ENCODE measurements at regions not wholly inside any gene's neighbourhood (a gene's known extent, or its start where the extent isn't known, plus 50 kb on each side); places are given as distances from the start of the nearest gene placed in this dataset.

GRCh38 chr10:105702211-105702610, 1061.1 kb downstream of the SORCS3 start:
- DNase-seq: no peak

- DNase-seq: no peak
Observed at GRCh38 chr10:105700218-105700617, 1059.1 kb downstream of the SORCS3 start.

- no peak for DNase-seq
Observed at GRCh38 chr10:105699504-105699903, 1058.4 kb downstream of the SORCS3 start.

- DNase-seq: no peak
Observed at GRCh38 chr10:105698592-105698991, 1057.5 kb downstream of the SORCS3 start.

GRCh38 chr10:105697290-105697780, 1056.2 kb downstream of the SORCS3 start:
- no peak for DNase-seq

- no peak for DNase-seq
Observed at GRCh38 chr10:105691811-105692210, 1050.7 kb downstream of the SORCS3 start.

GRCh38 chr10:105682911-105683310, 1041.8 kb downstream of the SORCS3 start:
- DNase-seq: no peak

GRCh38 chr10:105681051-105681450, 1040.0 kb downstream of the SORCS3 start:
- no peak for DNase-seq

- no peak for DNase-seq
Observed at GRCh38 chr10:105679781-105680180, 1038.7 kb downstream of the SORCS3 start.

- DNase-seq: no peak
Observed at GRCh38 chr10:105675333-105675732, 1034.2 kb downstream of the SORCS3 start.

- no peak for DNase-seq
Observed at GRCh38 chr10:105674448-105674847, 1033.4 kb downstream of the SORCS3 start.

- DNase-seq: no peak
Observed at GRCh38 chr10:105658696-105659095, 1017.6 kb downstream of the SORCS3 start.

GRCh38 chr10:105656856-105657255, 1015.8 kb downstream of the SORCS3 start:
- DNase-seq: no peak

GRCh38 chr10:105650306-105650705, 1009.2 kb downstream of the SORCS3 start:
- DNase-seq: no peak

GRCh38 chr10:105647354-105647753, 1006.3 kb downstream of the SORCS3 start:
- no peak for DNase-seq

GRCh38 chr10:105644978-105645377, 1003.9 kb downstream of the SORCS3 start:
- DNase-seq: no peak

- no peak for DNase-seq
Observed at GRCh38 chr10:105644559-105644958, 1003.5 kb downstream of the SORCS3 start.

- no peak for DNase-seq
Observed at GRCh38 chr10:105644091-105644490, 1003.0 kb downstream of the SORCS3 start.

GRCh38 chr10:105643660-105644059, 1002.6 kb downstream of the SORCS3 start:
- no peak for DNase-seq

- no peak for DNase-seq
Observed at GRCh38 chr10:105634281-105634680, 993.2 kb downstream of the SORCS3 start.

- no peak for DNase-seq
Observed at GRCh38 chr10:105615715-105616365, 974.8 kb downstream of the SORCS3 start.

GRCh38 chr10:105611244-105611798, 970.2 kb downstream of the SORCS3 start:
- DNase-seq: no peak

GRCh38 chr10:105609451-105609850, 968.4 kb downstream of the SORCS3 start:
- DNase-seq: no peak

GRCh38 chr10:105605918-105606317, 964.8 kb downstream of the SORCS3 start:
- no peak for DNase-seq

- no peak for DNase-seq
Observed at GRCh38 chr10:105605104-105605503, 964.0 kb downstream of the SORCS3 start.

All from stimulated activated CD4-positive, alpha-beta T cell treated with anti-CD3 and anti-CD28 coated beads, Interleukin-2, amount 100 ng/mL, for 48 hours (primary cell).